ENCODE measurements at regions not wholly inside any gene's neighbourhood (a gene's known extent, or its start where the extent isn't known, plus 50 kb on each side); places are given as distances from the start of the nearest gene placed in this dataset.

DNA sequence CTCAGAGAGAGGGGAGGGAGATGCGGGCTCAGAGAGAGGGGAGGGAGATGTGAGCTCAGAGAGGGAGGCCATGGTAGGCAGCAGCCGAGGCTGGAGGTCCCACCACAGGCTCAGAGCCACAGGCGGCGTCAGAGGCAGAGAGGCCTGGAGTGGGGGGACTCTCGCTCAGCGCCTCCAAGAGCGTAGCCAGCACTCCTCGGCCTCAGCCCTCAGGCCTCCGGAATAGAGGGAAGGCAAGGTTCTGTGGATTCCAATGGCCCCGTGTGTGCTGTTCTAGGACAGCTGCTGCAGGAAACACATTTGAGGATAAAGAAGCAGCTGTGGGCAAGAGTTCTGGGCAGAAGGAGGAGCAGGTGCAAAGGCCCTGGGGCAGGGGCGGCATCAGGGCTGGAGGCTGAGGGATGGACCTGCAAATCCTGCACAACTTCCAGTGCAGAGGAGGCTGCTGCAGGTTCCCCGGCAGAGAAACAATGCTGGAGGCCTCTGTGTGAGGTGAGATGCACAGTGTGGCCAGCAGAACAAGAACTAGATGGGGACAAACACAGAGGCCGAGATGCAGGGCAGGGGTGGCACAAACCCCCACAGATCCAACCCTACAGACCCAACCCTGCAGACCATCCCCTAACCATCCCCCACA is 59.1 kb upstream of the GALNT9 start:
- DNase-seq (ENCODE audit: low spot score), result peak; percentile 31
- H3K27ac ChIP-seq (ENCODE audit: poor library complexity, severe bottlenecking), result no peak overlapping the region
- no peaks in the 10 kb centered on the region for H3K4me1 ChIP-seq (ENCODE audit: insufficient read depth, poor library complexity, severe bottlenecking)
- H3K9me3 ChIP-seq (ENCODE audit: severe bottlenecking), result no peaks in the 10 kb centered on the region
- TF ChIP-seq, protein P1, sequence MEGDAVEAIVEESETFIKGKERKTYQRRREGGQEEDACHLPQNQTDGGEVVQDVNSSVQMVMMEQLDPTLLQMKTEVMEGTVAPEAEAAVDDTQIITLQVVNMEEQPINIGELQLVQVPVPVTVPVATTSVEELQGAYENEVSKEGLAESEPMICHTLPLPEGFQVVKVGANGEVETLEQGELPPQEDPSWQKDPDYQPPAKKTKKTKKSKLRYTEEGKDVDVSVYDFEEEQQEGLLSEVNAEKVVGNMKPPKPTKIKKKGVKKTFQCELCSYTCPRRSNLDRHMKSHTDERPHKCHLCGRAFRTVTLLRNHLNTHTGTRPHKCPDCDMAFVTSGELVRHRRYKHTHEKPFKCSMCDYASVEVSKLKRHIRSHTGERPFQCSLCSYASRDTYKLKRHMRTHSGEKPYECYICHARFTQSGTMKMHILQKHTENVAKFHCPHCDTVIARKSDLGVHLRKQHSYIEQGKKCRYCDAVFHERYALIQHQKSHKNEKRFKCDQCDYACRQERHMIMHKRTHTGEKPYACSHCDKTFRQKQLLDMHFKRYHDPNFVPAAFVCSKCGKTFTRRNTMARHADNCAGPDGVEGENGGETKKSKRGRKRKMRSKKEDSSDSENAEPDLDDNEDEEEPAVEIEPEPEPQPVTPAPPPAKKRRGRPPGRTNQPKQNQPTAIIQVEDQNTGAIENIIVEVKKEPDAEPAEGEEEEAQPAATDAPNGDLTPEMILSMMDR (IDR thresholded peaks at IDR 0.05; ENCODE audit: poor library complexity, severe bottlenecking), result no peak
- H3K27me3 ChIP-seq (ENCODE audit: insufficient read depth, poor library complexity, severe bottlenecking), result peaks cover 31% of the 10 kb centered on the region
- H3K4me3 ChIP-seq (ENCODE audit: severe bottlenecking), result no peak overlapping the region
- no peak for ATAC-seq (ENCODE audit: low read depth)
- no peaks in the 10 kb centered on the region for H3K36me3 ChIP-seq (ENCODE audit: low read depth)

DNA sequence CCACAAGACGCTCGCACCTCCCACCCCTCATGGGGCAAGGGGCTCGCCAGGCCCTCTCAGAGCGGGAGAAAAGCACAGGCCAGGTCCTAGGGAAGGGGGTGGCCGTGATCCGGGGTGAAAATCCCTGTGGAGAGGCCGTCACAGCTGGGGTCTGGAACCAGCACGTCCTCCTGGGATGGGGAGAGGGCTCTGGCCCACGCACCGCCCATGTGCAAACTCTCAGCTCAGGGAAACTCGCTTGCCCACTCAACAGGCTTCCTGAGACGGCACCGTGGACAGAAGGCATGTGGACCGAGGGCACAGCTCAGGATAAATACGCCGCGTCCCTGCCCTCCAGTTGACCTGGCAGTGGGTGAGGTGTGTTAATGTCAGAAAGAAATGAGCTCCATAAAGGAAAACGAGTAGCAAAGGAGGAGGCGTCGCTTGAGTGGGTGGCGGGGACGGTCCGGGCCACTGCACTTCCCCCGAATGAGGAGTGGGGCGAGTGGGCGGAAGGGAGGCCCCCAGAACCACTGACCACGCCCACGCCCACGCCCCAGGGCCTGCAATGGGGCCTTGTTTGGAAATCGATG is 57.6 kb upstream of the GALNT9 start:
- Histone ChIP-seq H3K27me3 (ENCODE audit: insufficient read depth, poor library complexity, severe bottlenecking) (peaks cover 31% of the 10 kb centered on the region), H3K9me3 (ENCODE audit: severe bottlenecking) (no peaks in the 10 kb centered on the region), H3K36me3 (ENCODE audit: low read depth) (no peaks in the 10 kb centered on the region), H3K4me1 (ENCODE audit: insufficient read depth, poor library complexity, severe bottlenecking) (no peaks in the 10 kb centered on the region), H3K27ac (ENCODE audit: poor library complexity, severe bottlenecking) (no peak overlapping the region), H3K4me3 (ENCODE audit: severe bottlenecking) (no peak overlapping the region)
- DNase-seq (ENCODE audit: low spot score) (peak; percentile 47), ATAC-seq (ENCODE audit: low read depth) (no peak)
- TF ChIP-seq, protein P1 (IDR thresholded peaks at IDR 0.05; ENCODE audit: poor library complexity, severe bottlenecking), result no peak

DNA sequence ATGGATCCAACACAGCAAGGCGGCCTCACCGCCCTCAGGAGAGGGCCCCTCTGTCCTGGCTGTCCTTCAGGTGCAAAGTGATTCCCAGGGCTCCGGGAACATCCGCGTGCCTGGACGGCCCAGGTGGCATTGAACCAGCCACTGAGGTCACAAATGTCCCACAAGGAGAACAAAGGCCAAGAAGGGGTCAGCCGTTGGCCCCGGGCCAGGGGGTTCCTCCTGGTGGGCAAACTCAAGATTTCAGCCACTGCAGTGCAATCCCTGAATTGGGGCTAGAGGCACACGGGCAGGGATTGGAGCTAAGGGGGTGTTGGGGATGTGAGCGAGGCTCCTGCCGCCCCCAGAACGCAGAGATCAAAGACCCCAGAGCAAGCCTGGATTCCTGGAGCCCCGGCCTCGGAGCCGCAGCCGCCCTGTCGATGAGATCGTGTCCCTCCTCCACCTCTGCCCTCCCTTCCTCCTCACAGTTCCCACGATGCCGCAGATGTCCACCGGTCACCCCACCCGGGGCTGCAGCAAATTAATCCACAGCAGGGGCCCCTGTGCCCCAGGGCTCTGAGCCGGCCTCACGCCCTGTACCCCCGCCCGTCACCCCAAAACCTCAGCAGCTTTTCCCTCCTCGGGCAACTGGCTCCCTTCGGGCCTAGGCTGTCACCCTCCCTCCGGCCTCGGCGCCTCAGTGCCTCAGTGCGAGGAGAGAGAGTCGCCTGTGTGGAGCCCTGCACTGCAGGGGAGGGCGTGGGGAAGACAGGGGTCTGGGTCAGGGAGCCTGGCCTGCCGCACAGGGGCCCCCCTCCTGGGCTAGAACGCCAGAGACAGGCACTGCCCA is 56.7 kb upstream of the GALNT9 start:
- no peak for ATAC-seq (ENCODE audit: low read depth)
- TF ChIP-seq, protein P1 (IDR thresholded peaks at IDR 0.05; ENCODE audit: poor library complexity, severe bottlenecking), result no peak
- H3K27me3 ChIP-seq (ENCODE audit: insufficient read depth, poor library complexity, severe bottlenecking), result peaks cover 31% of the 10 kb centered on the region

DNA sequence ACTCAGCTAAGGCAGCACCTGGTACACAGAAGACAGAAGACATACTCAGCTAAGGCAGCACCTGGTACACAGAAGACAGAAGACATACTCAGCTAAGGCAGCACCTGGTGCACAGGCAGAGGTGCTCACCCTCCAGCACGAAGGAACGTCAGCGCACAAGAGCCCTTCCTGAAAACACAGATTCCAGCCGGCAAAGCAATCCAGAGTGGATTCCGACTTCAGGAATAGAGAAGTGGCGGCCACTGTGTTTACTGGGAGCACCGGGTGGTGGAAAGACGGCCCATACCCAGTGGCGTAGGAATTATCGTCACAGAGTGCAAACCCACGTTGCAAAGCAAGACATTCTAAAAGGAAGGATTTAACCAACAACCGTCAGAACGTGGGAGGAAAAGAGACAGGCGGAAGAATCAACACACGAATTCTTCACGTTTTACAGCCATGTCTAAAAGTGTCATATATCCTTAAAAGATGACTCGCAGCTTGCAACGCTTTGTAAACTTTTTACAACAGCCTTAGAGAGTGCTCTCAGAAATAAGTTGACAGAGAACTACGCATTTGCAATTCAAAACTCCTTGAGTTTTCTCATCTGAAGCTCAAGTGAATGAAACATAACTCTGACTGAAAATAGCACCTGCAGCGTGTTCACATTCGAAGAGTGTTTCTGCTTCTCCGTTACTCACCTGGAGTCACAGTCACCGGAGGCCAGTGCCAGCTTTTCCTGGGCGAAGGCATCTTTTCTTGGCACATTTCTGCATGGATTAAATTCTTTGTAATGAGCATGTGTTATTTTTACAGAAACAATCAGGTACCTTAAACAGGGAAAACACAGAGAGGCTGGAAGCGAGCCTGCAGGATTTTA is 55.8 kb upstream of the GALNT9 start:
- Histone ChIP-seq H3K4me1 (ENCODE audit: insufficient read depth, poor library complexity, severe bottlenecking) (no peaks in the 10 kb centered on the region), H3K27ac (ENCODE audit: poor library complexity, severe bottlenecking) (no peak overlapping the region), H3K36me3 (ENCODE audit: low read depth) (no peaks in the 10 kb centered on the region), H3K27me3 (ENCODE audit: insufficient read depth, poor library complexity, severe bottlenecking) (peaks cover 36% of the 10 kb centered on the region), H3K9me3 (ENCODE audit: severe bottlenecking) (no peaks in the 10 kb centered on the region), H3K4me3 (ENCODE audit: severe bottlenecking) (no peak overlapping the region)
- DNase-seq (ENCODE audit: low spot score), result peak; percentile 13
- no peak for ATAC-seq (ENCODE audit: low read depth)
- TF ChIP-seq, protein P1 (IDR thresholded peaks at IDR 0.05; ENCODE audit: poor library complexity, severe bottlenecking), result no peak

More for the DNA sequence above, 56.7 kb upstream of the GALNT9 start:
- Histone ChIP-seq H3K36me3 (ENCODE audit: low read depth) (no peaks in the 10 kb centered on the region), H3K9me3 (ENCODE audit: severe bottlenecking) (no peaks in the 10 kb centered on the region), H3K27ac (ENCODE audit: poor library complexity, severe bottlenecking) (no peak overlapping the region), H3K4me3 (ENCODE audit: severe bottlenecking) (no peak overlapping the region), H3K4me1 (ENCODE audit: insufficient read depth, poor library complexity, severe bottlenecking) (no peaks in the 10 kb centered on the region)
- peak; percentile 50 for DNase-seq (ENCODE audit: low spot score)

Data from RWPE2 (cell line).